PC-3 (cell line): ENCODE measurements at regions not wholly inside any gene's neighbourhood (a gene's known extent, or its start where the extent isn't known, plus 50 kb on each side); places are given as distances from the start of the nearest gene placed in this dataset.

Source experiments
- EZH2 ChIP-seq: fragments of 300-600 bp; sonication (generic); IDR thresholded peaks from one replicate; pipeline ENCODE4 v1.6.1; 2017; ENCODE audit warnings: antibody characterized with exemption, mild to moderate bottlenecking, low read length; ENCODE audit not compliant: unreplicated experiment
- TF ChIP-seq, protein P1 (sequence below): fragments of 300-600 bp; sonication (generic); conservative IDR thresholded peaks from 2 replicates; pipeline ENCODE4 v1.5.1; 2017; ENCODE audit warnings: antibody characterized with exemption, low read depth, mild to moderate bottlenecking, low read length

DNA sequence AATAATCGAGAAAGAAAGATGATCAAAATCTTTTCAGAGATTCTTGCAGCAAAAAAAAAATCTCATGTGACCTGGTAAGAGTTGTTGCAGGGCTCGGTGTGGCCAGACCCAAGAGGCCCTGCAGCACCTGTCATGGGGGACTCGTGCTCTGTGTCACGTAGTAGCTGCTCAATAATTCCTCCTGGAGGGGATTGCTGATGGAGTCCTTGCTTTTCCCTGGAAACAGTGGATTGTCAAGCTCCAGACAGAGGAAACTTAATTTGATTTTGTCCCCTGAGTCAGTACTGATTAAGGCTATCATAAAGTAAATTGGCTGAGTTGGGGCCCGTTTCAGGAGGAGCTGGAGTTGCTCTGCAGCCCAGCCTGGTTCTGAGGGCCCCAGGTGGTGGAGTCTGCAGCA lies 125.2 kb downstream of the EDN3 start:
- TF ChIP-seq EZH2 = no peak
- TF ChIP-seq, protein P1, sequence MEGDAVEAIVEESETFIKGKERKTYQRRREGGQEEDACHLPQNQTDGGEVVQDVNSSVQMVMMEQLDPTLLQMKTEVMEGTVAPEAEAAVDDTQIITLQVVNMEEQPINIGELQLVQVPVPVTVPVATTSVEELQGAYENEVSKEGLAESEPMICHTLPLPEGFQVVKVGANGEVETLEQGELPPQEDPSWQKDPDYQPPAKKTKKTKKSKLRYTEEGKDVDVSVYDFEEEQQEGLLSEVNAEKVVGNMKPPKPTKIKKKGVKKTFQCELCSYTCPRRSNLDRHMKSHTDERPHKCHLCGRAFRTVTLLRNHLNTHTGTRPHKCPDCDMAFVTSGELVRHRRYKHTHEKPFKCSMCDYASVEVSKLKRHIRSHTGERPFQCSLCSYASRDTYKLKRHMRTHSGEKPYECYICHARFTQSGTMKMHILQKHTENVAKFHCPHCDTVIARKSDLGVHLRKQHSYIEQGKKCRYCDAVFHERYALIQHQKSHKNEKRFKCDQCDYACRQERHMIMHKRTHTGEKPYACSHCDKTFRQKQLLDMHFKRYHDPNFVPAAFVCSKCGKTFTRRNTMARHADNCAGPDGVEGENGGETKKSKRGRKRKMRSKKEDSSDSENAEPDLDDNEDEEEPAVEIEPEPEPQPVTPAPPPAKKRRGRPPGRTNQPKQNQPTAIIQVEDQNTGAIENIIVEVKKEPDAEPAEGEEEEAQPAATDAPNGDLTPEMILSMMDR = no peak
